Hepatocyte (in vitro differentiated cells): ENCODE measurements at regions not wholly inside any gene's neighbourhood (a gene's known extent, or its start where the extent isn't known, plus 50 kb on each side); places are given as distances from the start of the nearest gene placed in this dataset.

Experiments used
- EZH2 ChIP-seq: fragments of 200-600 bp; sonication (generic); IDR thresholded peaks from 2 replicates; pipeline ENCODE4 v1.6.1; 2016; ENCODE audit warnings: antibody characterized with exemption, mild to moderate bottlenecking, borderline replicate concordance
- TF ChIP-seq, protein P1 (sequence below): fragments of 200-600 bp; sonication (generic); IDR thresholded peaks from 2 replicates; pipeline ENCODE4 v1.5.1; 2016; ENCODE audit warnings: antibody characterized with exemption, mild to moderate bottlenecking; ENCODE audit not compliant: poor library complexity

DNA sequence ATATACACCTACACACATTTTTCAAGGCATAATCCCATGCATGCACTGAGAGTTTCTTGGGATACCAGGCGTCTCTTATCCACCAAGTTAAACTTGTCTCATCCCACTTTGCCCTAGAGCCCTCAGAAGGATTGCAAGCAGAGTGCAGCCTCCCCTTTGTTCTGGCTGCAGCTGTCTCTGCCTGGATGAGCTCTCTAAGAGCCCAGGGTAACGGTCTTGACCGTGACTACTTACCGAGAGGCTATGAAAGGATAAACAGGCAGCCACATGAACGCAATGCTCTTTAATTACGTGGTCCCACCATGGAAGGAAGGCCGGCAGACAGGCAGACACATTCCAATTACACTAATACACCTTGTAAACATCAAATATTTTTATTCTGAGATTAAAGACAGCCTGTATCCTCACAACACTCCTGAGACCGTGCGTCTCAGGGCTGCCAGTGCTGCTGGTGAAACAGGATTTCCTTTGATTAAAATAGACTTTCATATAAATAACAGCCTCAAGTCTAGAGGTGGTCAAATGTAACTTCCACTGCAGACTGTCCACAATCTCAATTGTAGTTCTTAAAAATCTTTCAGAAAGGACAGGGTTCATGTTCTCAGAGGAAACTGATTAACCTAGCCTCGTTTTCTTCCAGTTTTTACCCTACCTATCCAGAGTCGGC lies 210.0 kb upstream of the PRDM1 start:
- TF ChIP-seq, protein P1, sequence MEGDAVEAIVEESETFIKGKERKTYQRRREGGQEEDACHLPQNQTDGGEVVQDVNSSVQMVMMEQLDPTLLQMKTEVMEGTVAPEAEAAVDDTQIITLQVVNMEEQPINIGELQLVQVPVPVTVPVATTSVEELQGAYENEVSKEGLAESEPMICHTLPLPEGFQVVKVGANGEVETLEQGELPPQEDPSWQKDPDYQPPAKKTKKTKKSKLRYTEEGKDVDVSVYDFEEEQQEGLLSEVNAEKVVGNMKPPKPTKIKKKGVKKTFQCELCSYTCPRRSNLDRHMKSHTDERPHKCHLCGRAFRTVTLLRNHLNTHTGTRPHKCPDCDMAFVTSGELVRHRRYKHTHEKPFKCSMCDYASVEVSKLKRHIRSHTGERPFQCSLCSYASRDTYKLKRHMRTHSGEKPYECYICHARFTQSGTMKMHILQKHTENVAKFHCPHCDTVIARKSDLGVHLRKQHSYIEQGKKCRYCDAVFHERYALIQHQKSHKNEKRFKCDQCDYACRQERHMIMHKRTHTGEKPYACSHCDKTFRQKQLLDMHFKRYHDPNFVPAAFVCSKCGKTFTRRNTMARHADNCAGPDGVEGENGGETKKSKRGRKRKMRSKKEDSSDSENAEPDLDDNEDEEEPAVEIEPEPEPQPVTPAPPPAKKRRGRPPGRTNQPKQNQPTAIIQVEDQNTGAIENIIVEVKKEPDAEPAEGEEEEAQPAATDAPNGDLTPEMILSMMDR = no peak
- no peak for TF ChIP-seq EZH2
